CD4-positive, alpha-beta T cell treated with Interferon alpha-2 for 1 hour (primary cell): ENCODE measurements at regions not wholly inside any gene's neighbourhood (a gene's known extent, or its start where the extent isn't known, plus 50 kb on each side); places are given as distances from the start of the nearest gene placed in this dataset.

ENCODE experiments used
- DNase-seq, 2 donors: peaks; one replicate each; pipeline ENCODE4 v3.0.0-alpha.2; 2020 to 2022

DNA sequence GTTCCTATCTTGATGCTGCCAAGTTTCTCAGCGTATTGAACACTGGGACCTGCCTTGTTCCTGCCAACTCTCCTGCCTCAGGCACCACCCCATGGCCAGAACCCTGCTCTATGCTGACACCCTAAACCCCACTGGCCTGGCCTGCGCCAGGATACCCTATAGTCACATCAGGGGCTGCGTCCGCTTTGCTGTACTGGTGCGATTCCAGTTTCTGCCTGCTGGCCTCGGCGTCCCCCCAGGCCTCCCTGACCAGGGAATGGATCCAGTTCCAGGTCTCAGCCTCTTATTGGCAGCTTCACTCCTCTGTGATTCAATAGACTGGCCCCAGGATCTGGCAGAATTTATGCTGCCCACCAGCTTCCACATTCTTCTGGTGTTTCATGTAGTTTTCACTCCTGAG is 55.0 kb downstream of the GPR6 start:
- no peak for DNase-seq

DNA sequence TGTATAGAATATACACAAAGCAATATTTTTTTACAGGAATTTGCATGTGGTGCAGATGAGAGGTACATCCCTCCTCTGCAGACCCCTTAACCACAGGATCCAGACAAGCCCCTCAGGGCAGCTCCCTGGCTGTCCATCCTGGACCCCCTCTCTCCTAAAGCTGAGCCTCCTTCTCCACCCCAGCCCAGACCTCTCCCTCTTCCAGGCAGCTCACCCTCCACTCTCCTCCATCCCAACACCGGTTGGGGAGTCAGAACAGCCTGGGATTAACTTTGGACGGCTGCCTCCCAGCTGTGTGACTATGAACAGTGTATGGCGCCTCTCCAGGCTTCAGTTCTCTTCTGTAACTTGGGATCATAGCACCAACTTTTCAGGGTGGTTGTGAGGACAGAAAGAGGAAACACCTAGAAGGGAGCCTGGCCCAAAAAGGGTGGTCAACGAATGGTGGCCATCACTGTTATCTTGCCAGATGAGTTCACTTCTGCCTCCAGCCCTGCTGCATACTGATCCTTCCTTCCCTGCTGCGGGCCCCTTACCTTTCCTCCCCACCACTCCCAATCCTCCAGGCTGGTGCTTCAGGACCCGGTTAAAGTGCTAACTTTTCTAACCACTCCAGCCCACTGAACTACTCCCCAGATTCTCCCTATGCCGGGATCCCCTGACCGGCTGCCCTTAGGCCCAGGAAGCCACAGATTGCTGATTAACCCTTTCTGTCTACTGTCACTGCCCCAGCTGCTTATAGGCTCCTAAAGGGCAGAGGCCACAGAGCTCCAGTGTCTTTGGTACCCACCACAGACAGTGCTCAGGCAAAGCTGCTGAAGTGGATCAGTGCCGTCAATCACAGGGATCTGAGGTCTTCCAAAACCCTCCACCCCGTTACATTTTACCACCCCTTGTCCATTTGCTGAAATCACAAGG is 55.9 kb downstream of the GPR6 start:
- no peak for DNase-seq

DNA sequence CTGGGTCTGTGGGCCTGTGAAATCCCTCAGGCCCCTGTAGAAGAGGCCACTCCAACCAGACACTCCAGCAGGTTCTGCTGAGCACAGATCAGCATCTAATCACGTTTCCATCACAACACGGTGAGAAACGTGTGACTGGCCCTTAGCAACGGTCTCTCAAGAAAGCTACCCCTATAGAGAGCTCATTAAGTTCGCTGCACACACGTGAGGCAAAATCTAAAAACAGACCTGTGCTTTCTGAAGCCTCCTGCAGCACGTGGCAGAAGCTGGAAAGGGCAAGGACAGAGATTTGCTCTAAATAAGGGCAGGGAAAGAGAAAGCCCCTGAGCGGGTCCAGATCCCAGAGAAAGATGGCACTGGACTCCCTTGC is 56.5 kb downstream of the GPR6 start:
- DNase-seq: no peak

DNA sequence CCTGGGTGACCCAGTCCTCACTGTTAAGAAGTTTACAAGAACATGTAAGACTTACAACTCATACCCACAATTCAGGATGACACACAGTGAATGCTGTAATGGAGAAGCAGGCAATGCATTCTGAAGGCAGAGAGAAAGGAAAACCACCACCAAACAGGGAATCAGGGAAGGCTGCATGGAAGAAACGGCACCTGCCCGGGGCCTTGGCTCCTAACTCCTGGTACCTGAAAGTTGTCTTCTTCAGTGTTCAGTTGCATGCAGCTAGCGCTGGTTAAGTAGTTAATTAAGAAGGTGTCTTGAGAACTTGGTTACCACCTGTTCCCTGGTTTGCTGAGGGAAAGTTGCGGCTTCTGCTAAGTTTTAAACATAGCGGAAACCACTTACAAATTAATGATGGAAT is 57.2 kb downstream of the GPR6 start:
- DNase-seq: no peak

DNA sequence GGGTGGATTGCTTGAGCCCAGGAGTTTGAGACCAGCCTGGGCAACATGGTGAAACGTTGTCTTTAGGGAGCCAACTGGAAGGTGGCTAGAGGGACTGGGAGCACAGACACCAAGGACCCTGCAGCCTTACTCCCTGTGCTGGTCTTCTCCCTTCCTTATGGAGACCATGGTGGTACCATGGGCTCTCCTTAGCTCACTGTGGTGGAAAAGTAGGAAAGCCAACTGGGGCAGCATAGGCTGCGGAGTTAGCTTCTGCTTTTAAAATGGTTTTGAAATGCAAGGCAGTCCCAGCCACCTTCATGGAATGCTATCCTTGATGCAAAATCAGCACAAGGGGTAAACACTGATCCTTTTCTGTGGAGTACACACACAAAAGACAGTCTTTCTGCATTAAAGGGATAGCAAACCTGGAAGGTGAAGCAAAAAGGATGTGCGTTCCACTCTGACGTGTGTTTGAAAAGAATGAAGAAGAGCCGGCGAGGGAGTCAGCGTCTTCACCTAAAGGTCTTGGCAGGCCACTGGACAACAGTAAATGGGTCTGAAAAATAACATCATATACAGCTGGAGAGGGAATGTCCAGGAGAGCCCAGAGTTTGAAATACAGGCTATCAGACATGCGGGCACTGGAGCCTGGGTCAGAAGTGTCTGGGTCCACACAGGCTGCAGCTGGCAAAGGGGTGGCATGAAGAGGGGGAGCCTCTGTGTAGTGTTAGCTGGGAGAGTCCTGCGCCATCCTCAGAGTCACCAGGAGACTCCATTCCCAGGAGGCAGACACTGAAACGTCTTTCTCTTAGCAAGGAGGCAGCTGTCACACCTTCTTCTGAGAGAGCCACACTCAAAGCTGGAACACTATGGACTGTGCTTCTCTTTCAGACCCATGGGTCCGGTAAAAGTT is 58.5 kb downstream of the GPR6 start:
- DNase-seq: no peak

DNA sequence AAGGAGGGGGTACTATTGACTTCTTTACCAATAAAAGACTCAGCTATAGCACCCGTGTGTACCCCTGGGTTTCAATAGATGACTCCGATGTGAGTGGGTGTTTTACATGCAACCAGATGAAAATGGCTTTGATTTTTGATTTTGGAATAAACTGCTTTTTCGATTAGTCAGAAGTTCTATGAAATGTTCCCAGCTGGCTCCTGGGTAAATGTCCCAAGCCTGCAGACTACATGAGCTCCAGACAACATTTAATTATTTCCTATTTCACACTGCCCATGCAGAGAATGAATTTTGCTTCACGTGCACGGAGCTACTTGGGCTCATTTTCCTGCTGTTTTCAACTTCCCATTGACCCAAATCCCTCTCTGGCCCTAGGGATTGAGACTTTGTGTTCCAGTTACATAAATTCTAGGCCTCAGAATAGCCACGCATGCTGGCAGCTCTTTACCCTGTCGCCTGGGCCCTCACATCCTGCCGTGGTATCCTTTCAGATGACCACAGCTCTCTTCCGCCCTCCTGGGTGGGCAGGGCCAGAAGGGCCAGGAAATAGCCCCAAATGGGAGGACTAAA is 59.7 kb downstream of the GPR6 start:
- DNase-seq: no peak

DNA sequence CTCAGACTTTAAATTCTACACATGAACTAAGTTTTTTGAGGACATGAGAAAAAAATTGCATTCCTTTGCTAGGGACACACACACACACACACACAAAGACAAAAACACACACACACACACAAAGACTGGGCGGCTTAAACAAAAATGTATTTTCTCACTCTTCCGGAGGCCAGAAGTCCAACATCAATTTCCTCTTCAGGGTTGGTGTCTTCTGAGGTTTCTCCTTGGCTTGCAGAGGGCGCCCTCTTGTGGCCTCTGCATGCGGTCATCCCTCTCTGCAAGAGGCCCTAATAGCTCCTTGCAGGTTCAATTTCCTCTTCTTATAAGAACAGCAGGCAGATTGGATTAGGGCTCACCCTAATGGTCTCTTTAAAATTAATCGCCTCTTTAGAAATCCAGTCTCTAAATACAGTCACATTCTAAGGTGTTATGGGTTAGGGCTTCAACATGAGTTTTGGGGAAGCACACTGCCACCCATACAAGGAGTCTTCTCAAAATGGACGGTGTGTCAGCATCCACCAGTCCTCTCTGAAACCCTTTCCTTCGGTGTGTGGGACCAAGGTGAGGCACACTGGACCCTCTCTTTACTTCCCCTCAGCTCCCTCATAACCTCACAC is 61.4 kb downstream of the GPR6 start:
- peak; percentile 84 for DNase-seq

DNA sequence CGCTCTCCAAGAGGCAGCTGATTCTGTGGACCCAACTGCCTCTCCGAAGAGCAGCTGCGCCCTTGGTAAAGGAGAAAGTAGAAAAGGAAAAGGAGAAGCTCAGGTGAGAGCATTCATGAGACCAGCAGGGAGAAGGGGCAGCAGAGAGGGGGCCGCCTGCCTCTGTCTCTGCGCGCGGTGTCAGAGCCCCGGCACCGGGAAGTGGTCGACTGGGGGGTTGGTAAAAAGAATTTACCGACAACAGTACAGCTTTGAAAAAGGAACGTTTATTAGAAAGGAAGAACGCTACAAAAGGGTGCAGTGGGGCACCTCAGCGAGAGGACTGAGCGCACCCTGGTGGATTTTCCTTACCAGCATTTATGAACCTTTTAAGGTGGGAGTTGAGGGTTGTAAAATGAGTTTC is 61.9 kb downstream of the GPR6 start:
- peak; percentile 17 to 48 for DNase-seq

DNA sequence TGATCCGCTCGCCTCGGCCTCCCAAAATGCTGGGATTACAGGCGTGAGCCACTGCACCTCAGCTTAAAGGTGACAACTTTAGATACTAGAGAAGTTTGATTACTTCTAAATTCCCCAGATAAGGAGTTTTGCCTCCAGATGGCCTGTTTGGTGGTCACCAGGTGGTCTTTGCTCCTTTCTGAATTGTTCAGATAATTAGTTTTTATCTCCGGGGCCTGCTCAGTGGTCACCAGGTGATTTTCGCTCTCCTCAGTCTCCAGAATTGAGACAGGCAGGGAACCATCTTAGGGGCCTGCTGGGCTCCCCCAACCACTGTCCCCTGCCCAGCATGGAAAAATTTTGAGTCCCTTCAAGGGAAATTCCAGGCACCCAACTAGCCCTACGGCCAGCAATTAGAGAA is 62.6 kb downstream of the GPR6 start:
- no peak for DNase-seq

DNA sequence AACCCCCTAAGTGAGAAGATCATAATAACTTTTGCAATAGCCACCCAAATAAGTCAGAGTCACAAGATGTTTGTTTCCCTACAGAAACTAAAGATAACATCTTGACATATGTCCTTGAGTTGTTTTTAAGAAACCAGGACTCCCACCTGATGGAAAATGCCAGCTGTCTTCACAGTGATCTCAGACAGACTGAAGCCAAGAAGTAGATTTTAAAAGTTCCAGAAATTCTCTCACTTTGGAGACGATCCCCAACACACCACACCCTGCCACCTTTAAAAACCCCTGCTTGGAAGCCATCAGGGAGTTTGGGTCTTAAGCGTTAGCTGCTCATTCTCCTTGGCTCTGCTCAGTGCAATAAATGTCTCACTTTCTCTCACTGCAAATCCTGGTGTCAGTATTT is 63.0 kb downstream of the GPR6 start:
- DNase-seq: no peak

DNA sequence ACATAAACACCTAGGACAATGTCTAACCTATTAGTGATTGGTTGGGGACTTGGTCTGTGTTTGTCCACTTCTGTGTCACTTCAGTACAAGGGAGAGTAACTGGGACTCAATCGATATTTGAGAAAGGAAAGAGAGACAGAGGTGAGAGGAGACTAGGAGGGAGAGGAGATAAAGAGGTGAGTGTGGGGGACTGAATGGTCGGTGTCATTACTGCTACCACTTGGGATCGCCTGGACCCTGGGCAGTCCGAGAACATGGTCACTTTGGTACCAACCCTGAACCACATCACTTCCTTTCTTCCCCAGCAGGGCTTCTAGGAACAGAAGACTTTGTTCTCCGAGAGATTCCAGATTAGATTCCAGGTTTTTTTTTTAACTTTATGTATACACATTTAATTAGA is 63.7 kb downstream of the GPR6 start:
- no peak for DNase-seq

DNA sequence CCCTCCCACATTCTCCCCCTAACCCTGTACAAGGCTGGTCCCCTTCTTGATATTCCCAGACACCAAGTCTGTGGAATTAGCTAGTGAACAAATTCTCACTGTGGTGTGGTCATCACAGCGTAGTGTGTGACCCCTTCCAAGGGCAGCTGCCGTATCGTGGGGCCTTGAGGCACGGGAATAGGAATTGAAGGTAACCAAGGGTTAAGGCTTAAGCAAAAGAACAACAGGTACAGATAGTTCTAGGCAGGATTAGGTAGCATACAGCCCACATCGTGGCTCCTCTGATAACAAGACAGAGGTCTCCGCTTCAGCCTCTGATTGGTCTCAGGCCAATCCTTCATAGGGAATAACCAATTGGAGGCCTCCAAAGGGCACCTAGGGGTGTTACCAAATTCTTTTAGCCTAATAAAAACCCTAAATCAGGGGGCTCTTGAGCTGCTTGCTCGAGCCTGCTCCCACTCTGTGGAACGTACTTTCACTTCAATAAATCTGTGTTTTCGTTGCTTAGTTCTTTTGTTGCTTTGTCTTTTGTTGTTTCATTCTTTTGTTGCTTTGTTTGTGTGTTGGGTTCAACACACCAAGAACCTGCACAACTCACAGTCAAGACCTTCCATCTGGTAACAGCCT is 64.7 kb downstream of the GPR6 start:
- DNase-seq: no peak

DNA sequence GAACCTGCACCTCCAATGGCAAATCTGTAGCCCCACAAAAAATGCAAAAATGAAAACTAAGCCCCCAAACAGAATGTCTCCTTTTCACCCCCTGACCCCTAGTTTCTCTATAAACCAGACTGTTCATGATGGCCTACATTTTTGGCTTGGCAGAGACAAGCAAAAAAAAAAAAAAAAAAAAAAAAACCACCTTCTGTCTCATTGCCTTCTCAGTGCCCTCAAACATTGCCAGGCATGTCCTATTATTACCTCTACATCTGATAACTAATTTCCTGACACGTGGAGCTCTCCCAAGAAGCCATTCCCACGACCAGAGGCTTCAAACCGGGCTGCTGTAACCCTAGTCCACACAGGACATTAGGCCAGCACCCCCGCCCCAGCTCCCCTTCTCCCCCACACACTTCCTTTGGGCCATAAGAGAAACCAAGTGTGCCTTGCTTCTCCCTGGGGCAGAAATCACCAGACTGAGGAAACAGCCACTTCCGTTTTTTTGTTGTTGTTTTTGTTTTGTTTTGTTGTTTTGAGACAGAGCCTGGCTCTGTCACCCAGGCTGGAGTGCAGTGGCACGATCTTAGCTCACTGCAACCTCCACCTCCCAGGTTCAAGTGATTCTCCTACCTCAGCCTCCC is 65.4 kb downstream of the GPR6 start:
- DNase-seq: no peak

DNA sequence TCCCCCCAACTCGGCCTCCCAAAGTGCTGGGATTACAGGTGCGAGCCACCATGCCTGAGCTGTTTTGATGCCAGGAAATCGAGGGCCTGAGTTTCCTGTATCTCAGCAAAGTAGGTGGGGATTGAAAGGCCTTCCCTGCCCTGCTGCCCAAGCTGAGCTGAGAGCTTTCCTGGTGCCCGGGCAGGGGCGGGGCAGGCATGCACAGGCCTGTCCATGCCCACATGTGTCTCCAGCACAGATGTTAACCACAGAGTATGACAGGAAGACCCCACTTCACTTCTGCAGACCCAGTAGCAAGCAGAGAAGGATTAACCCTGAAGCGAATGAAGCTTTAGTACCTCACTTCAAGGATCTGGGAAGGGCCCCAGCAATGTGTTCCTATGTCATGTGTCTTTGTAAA is 66.0 kb downstream of the GPR6 start:
- no peak for DNase-seq

DNA sequence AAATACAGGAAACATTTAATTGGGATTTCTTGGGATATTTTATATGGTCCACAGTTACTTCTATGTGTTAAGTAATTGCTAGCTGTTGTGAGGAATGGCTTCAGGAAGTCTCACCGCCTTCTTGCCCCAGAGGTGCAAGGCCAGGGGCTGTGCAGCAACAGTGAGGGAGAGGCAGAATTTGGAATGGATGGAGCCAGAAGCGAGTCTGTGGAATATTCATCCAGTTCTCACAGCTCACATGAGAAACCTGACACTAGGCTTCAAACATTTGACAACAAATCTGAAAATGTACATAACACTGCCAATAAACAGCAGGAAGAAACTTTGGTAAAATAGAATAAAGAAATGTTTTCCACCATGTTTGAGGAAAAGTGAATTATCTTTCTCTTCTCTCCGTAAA is 66.5 kb downstream of the GPR6 start:
- DNase-seq: no peak

DNA sequence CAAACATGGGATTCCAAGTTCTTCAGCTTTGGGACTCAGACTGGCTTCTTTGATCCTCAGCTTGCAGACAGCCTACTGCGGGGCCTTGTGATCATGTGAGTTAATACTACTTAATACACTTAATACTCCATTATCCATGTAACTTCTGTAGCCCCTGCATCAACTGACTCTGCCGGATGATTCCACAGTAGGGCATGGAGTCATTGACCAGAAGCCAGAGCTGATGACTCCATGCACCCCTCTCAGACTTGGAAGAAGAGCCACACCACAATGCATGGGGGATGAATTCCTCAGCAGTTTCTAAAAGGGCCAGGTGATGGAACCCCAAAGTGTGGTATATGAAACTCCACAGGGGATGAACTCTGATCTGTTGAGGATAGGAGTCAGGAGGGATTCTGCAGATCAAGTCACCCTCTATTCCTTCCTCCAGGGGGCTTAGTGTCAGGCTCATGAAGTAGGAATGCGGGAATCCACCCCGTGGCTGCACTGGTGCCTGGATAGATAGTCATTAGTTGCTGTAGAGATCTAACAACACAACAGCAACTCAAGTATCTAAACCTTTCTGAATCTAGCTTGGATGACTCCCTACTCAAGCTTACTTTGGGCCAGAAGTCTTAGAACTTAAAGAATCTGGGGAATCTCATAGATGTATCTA is 70.2 kb downstream of the GPR6 start:
- no peak for DNase-seq

DNA sequence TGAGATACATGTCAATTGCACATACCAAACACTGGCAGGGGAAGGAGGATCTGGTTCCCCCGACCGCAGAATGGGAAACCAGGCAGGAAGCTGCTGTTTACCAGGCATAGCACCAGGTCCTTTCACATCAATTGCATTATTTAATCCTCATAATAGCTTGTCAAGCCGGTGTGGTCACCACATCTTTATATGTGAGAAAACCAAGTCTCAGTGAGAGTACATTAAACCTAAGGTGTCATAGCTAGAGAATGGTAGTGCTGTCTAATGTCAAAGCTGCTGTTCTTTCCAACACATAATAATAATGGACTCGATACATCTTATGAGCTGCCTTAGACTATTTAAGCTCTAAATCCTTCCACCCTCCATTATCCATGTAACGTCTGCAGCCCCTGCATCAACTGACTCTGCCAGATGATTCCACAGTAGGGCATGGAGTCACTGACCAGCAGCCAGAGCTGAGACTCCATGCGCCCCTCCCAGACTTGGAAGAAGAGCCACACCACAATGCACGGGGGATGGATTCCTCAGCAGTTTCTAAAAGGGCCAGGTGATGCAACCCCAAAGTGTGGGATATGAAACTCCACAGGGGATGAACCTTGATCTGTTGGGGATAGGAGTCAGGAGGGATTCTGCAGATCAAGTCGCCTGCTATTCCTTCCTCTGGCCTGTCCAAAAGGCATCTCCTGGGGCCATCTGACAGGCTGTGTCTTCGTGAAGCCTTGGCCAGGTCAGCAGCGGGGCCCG is 71.8 kb downstream of the GPR6 start:
- no peak for DNase-seq
